SK-N-SH treated with all-trans-retinoic acid at 6 μM for 48 hours (cell line): ENCODE measurements at regions not wholly inside any gene's neighbourhood (a gene's known extent, or its start where the extent isn't known, plus 50 kb on each side); places are given as distances from the start of the nearest gene placed in this dataset.

ENCODE experiments used
- ARNTL ChIP-seq: fragments of 450-650 bp; formaldehyde crosslinking; IDR thresholded peaks from 2 replicates; pipeline ENCODE4 v1.5.0; 2020; ENCODE audit warnings: low read depth, mild to moderate bottlenecking, moderate library complexity, borderline replicate concordance
- BACH2 ChIP-seq: fragments of 250-450 bp; sonication (Bioruptor Pico); IDR thresholded peaks from 2 replicates; pipeline ENCODE4 v1.9.0; 2021; ENCODE audit warnings: mild to moderate bottlenecking, borderline replicate concordance
- ESRRG ChIP-seq: fragments of 250-450 bp; sonication (Bioruptor Pico); IDR thresholded peaks from 2 replicates; pipeline ENCODE4 v1.6.1; 2021; ENCODE audit warnings: mild to moderate bottlenecking
- ISL1 ChIP-seq: fragments of 250-450 bp; sonication (Bioruptor Pico); IDR thresholded peaks from 2 replicates; pipeline ENCODE4 v2.1.2; 2022; ENCODE audit warnings: mild to moderate bottlenecking, moderate library complexity
- OSR1 ChIP-seq: fragments of 250-450 bp; sonication (Bioruptor Pico); IDR thresholded peaks from 2 replicates; pipeline ENCODE4 v1.8.0; 2022; ENCODE audit warnings: moderate library complexity, mild to moderate bottlenecking, inconsistent platforms
- TCF4 ChIP-seq: fragments of 250-450 bp; sonication (Bioruptor Pico); IDR thresholded peaks from 2 replicates; pipeline ENCODE4 v1.8.0; 2021; ENCODE audit warnings: mild to moderate bottlenecking, moderate library complexity, borderline replicate concordance
- ZFP30 ChIP-seq: fragments of 450-650 bp; formaldehyde crosslinking; IDR thresholded peaks from 2 replicates; pipeline ENCODE4 v1.5.0; 2022; ENCODE audit warnings: mild to moderate bottlenecking, moderate library complexity
- ZNF70 ChIP-seq: fragments of 450-650 bp; formaldehyde crosslinking; IDR thresholded peaks from 2 replicates; pipeline ENCODE4 v1.5.0; 2020; ENCODE audit warnings: mild to moderate bottlenecking, moderate library complexity
- TF ChIP-seq, protein P1 (sequence below): fragments of 250-450 bp; sonication (Bioruptor Pico); IDR thresholded peaks from 2 replicates; pipeline ENCODE4 v1.8.0; 2020; ENCODE audit warnings: mild to moderate bottlenecking, moderate library complexity, borderline replicate concordance

DNA sequence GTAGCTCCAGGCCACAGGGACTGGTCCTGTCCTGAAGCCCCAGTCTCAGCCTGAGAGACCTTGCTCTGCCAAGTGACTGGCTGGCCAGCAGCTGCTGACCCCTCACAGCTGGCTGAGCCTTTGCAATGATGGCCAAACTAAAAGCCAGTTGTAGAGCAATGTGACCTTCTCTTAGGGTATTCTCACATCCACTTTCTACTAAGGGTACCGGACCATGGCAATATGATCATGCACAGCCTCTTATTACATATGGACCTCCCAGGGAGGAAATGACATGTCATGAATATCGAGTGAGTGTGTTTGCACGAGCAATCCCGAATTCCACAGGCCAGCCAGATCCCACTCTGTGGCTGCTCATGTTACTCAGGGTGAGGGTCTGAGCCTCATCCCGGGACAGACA lies 213.9 kb downstream of the VAPA start:
- TF ChIP-seq ESRRG (CRISPR knock-in tag) (no peak), ARNTL (no peak), ZNF70 (CRISPR knock-in tag) (no peak), ZFP30 (CRISPR knock-in tag) (no peak), OSR1 (CRISPR knock-in tag) (no peak), TCF4 (CRISPR knock-in tag) (no peak), BACH2 (CRISPR knock-in tag) (no peak), ISL1 (CRISPR knock-in tag) (no peak)
- TF ChIP-seq, protein P1, sequence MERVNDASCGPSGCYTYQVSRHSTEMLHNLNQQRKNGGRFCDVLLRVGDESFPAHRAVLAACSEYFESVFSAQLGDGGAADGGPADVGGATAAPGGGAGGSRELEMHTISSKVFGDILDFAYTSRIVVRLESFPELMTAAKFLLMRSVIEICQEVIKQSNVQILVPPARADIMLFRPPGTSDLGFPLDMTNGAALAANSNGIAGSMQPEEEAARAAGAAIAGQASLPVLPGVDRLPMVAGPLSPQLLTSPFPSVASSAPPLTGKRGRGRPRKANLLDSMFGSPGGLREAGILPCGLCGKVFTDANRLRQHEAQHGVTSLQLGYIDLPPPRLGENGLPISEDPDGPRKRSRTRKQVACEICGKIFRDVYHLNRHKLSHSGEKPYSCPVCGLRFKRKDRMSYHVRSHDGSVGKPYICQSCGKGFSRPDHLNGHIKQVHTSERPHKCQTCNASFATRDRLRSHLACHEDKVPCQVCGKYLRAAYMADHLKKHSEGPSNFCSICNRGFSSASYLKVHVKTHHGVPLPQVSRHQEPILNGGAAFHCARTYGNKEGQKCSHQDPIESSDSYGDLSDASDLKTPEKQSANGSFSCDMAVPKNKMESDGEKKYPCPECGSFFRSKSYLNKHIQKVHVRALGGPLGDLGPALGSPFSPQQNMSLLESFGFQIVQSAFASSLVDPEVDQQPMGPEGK (CRISPR knock-in tag): no peak
